CD8-positive, alpha-beta memory T cell (primary cell): ENCODE measurements at regions not wholly inside any gene's neighbourhood (a gene's known extent, or its start where the extent isn't known, plus 50 kb on each side); places are given as distances from the start of the nearest gene placed in this dataset.
"Not testable (repeated sequence)": the region's sequence is repeated elsewhere in the genome, so short reads cannot be mapped to it uniquely, and the experiment has no call there.

Source experiments
- CTCF ChIA-PET: fragments of 350-600 bp; sonication (Branson Sonifier 250); formaldehyde crosslinking; loops from one replicate; lab custom pipeline; 2021; ENCODE audit warnings: antibody characterized with exemption; lab: Charles Lee
- POLR2A ChIA-PET: fragments of 350-600 bp; sonication (Branson Sonifier 250); formaldehyde crosslinking; loops from one replicate; lab custom pipeline; 2021; ENCODE audit warnings: antibody characterized with exemption; lab: Charles Lee
- DNase-seq, 5 donors: peaks; one replicate each; pipeline versions ENCODE4 v3.0.0 to v3.0.0-alpha.2; 2020 to 2022; ENCODE audit warnings: mixed read lengths in 1 of 5
- H3K27ac ChIP-seq: one replicate; pipeline ENCODE4 v1.7.0; 2013; ENCODE audit warnings: low read depth, mild to moderate bottlenecking, low read length, moderate library complexity
- H3K27me3 ChIP-seq: 2 replicates; pipeline ENCODE4 v1.7.0; 2013; ENCODE audit warnings: low read length, mild to moderate bottlenecking; ENCODE audit not compliant: insufficient read depth, poor library complexity, severe bottlenecking
- H3K36me3 ChIP-seq: 2 replicates; pipeline ENCODE4 v1.7.0; 2013; ENCODE audit warnings: mild to moderate bottlenecking, low read length, moderate library complexity; ENCODE audit not compliant: insufficient read depth
- H3K4me1 ChIP-seq: 2 replicates; pipeline ENCODE4 v1.7.0; 2013; ENCODE audit warnings: mild to moderate bottlenecking, low read length, moderate library complexity; ENCODE audit not compliant: insufficient read depth
- H3K4me3 ChIP-seq: 2 replicates; pipeline ENCODE4 v1.7.0; 2013; ENCODE audit warnings: mild to moderate bottlenecking, low read length
- H3K9me3 ChIP-seq: 2 replicates; pipeline ENCODE4 v1.7.0; 2013; ENCODE audit warnings: mild to moderate bottlenecking, low read length
- H3K27ac Mint-ChIP-seq, 8 donors: one replicate each; pipeline ENCODE4 v1.8.0; 2020 to 2021; ENCODE audit warnings: mixed read lengths in 8 of 8, mild to moderate bottlenecking in 6 of 8, inconsistent platforms in 3 of 8, moderate library complexity in 3 of 8
- H3K27me3 Mint-ChIP-seq, 2 donors: one replicate each; pipeline ENCODE4 v1.8.0; 2020 to 2021; ENCODE audit warnings: mixed read lengths in 2 of 2, mild to moderate bottlenecking in 1 of 2, moderate library complexity in 1 of 2
- H3K36me3 Mint-ChIP-seq, 3 donors: one replicate each; pipeline ENCODE4 v1.8.0; 2020 to 2021; ENCODE audit warnings: mixed read lengths in 3 of 3, inconsistent platforms in 1 of 3, mild to moderate bottlenecking in 1 of 3
- H3K4me1 Mint-ChIP-seq, 3 donors: one replicate each; pipeline ENCODE4 v1.8.0; 2020 to 2021; ENCODE audit warnings: mixed read lengths in 3 of 3, inconsistent platforms in 1 of 3, mild to moderate bottlenecking in 1 of 3
- H3K4me3 Mint-ChIP-seq, 7 donors: one replicate each; pipeline ENCODE4 v1.8.0; 2020 to 2021; ENCODE audit warnings: mixed read lengths in 7 of 7, mild to moderate bottlenecking in 6 of 7, moderate library complexity in 4 of 7, inconsistent platforms in 2 of 7
- H3K9me3 Mint-ChIP-seq, 5 donors: one replicate each; pipeline ENCODE4 v1.8.0; 2020 to 2022; ENCODE audit warnings: mixed read lengths in 5 of 5, mild to moderate bottlenecking in 3 of 5, moderate library complexity in 2 of 5, inconsistent platforms in 1 of 5

DNA sequence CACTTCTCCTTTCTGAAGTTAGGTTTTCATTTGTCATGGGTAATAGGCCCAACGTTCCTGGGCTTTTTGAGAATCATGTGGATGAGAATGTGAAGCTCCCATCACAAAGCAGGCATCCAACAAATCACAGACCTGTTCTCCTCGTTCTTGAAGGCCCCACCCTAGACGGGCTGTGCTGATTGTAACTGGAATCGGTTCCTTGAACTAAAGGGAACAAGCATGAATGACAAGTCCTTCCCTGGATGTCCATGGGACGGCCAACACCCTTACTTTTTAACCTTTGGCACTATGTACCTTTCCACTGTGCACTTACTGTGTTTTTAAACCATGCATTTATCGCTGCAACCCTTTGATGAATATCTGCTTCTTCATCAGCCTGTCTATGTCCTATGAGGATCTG lies 438.2 kb downstream of the CD83 start:
- Mint-ChIP-seq H3K27ac (no peak overlapping the region), H3K36me3 (no peaks in the 10 kb centered on the region), H3K4me3 (no peak overlapping the region), H3K27me3 (peaks cover 0 to 7% of the 10 kb centered on the region in 2 donors), H3K9me3 (peaks cover 0 to 1% (median 0%) of the 10 kb centered on the region in 5 donors), H3K4me1 (no peaks in the 10 kb centered on the region)
- Histone ChIP-seq H3K27me3 (no peaks in the 10 kb centered on the region), H3K4me1 (no peaks in the 10 kb centered on the region), H3K4me3 (no peak overlapping the region), H3K36me3 (no peaks in the 10 kb centered on the region), H3K27ac (no peak overlapping the region), H3K9me3 (no peaks in the 10 kb centered on the region)
- ChIA-PET CTCF (no interaction called here), POLR2A (no interaction called here)
- DNase-seq, result no peak

DNA sequence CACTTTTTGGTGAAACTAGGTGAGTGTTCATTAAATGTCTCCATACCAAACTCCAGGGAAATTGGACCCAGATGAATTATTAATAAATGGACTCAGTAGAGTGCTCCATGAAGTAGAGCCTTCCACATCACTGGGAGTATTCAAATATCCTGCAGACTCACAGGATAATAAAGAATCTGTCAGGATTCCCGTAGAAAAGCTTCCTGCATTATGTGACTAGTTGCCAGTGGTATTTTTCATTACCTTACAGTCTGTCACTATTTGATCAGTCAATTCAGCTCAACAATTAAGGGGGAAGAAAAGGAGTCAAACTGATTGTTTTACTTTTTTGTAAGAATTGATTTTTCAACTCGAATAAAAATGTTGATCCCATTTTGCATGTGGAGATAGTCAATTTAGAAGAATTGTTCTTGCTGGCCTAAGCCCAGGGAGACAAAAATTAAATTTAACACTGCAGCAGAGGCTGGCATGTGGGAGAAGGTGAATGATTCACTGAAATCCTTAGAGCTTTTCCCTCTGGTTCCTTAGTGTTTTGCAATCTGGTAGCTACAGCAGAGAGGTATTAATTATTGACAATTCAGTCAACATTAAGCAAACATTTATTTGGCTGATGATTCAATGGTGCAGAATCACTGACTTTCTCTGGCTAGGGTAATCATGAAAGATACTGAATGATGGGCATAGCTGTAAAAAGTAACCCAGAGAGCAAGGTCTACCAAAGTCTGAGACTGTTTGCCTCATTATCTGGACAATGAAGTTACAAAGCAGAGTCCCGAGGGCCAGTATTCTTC lies 442.4 kb downstream of the CD83 start:
- H3K4me1 ChIP-seq, result no peaks in the 10 kb centered on the region
- H3K27ac Mint-ChIP-seq, result no peak overlapping the region
- no peak overlapping the region for H3K27ac ChIP-seq
- H3K4me3 ChIP-seq, result no peak overlapping the region
- H3K4me3 Mint-ChIP-seq, result no peak overlapping the region
- H3K9me3 ChIP-seq, result no peaks in the 10 kb centered on the region
- no peaks in the 10 kb centered on the region for H3K27me3 ChIP-seq
- DNase-seq, result no peak
- H3K4me1 Mint-ChIP-seq, result no peaks in the 10 kb centered on the region
- H3K27me3 Mint-ChIP-seq, result peaks cover 4 to 10% of the 10 kb centered on the region in 2 donors
- no peaks in the 10 kb centered on the region for H3K36me3 ChIP-seq
- ChIA-PET POLR2A (interaction anchor here (0.5 kb wide), 1 partner anchor 495 kb away, joined by 7 read pairs; no protein-coding TSS in a partner anchor), CTCF (no interaction called here)
- H3K9me3 Mint-ChIP-seq, result peaks cover 0 to 6% (median 3%) of the 10 kb centered on the region in 5 donors
- H3K36me3 Mint-ChIP-seq, result peaks cover 0 to 5% (median 0%) of the 10 kb centered on the region in 3 donors

DNA sequence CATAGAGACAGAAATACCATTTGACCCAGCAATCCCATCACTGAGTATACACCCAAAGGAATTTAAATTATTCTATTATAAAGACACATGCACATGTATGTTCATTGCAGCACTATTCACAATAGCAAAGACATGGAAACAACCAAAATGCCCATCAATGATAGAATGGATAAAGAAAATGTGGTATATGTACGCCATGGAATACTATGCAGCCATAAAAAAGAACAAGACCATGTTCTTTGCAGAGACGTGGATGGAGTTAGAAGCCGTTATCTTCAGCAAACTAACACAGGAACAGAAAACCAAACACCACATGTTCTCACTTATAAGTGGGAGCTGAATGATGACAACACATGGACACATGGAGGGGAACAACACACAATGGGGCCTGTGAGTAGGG lies 444.0 kb downstream of the CD83 start:
- CTCF ChIA-PET, H3K27me3 ChIP-seq, H3K4me3 Mint-ChIP-seq, H3K27ac ChIP-seq, H3K4me3 ChIP-seq, H3K27ac Mint-ChIP-seq, DNase-seq, H3K9me3 Mint-ChIP-seq, H3K4me1 ChIP-seq, H3K4me1 Mint-ChIP-seq, H3K36me3 Mint-ChIP-seq, POLR2A ChIA-PET, H3K9me3 ChIP-seq, H3K36me3 ChIP-seq: not testable (repeated sequence)
- H3K27me3 Mint-ChIP-seq, result peaks cover 4 to 10% of the 10 kb centered on the region in 2 donors

DNA sequence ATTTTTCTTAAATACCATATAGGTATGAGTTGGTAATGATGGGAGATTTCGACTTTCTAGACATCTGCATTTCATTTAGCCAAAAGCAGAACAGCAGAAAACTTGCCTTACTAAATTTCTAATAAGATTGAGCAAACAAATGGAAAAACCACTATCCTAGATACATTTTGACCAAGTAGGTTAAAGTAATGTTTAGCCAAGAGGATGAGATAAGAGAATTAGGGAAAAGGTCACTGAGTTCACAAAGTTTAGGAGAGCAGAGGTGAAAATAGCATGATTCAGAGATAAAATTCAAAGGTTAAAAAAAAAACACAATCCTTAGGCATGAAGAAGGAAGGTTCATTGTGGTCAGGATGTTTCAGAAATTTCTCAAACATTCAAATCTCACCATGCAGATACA lies 450.3 kb downstream of the CD83 start:
- no peak overlapping the region for H3K27ac Mint-ChIP-seq
- Histone ChIP-seq H3K4me3 (no peak overlapping the region), H3K36me3 (no peaks in the 10 kb centered on the region), H3K9me3 (no peaks in the 10 kb centered on the region), H3K27ac (no peak overlapping the region), H3K4me1 (no peaks in the 10 kb centered on the region), H3K27me3 (no peaks in the 10 kb centered on the region)
- peaks cover 5 to 10% of the 10 kb centered on the region in 2 donors for H3K27me3 Mint-ChIP-seq
- CTCF ChIA-PET, result no interaction called here
- peaks cover 0 to 10% (median 3%) of the 10 kb centered on the region in 3 donors for H3K36me3 Mint-ChIP-seq
- POLR2A ChIA-PET, result no interaction called here
- no peaks in the 10 kb centered on the region for H3K4me1 Mint-ChIP-seq
- no peak for DNase-seq
- no peak overlapping the region for H3K4me3 Mint-ChIP-seq
- H3K9me3 Mint-ChIP-seq, result no peaks in the 10 kb centered on the region

DNA sequence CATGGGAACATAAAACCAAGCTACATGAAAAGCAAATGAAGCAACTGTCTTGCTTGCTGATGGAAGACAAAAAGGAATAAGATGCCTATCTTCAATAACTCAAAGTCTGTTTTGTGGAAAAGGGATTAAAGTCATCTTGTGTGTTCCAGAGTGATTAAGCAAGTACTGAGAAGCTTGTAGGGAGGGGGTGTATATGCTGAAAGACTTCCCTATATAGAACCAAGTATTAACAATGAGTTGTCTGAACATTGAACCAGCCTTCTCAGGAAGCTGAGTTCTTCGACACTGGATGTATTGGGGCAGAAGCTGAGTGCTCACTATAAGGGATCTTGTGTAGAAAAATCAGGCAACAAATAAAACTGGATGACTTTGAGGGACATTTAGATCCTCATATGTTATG lies 451.8 kb downstream of the CD83 start:
- Mint-ChIP-seq H3K27ac (no peak overlapping the region), H3K4me3 (no peak overlapping the region), H3K4me1 (no peaks in the 10 kb centered on the region), H3K9me3 (no peaks in the 10 kb centered on the region), H3K27me3 (peaks cover 3 to 10% of the 10 kb centered on the region in 2 donors), H3K36me3 (peaks cover 0 to 5% (median 3%) of the 10 kb centered on the region in 3 donors)
- Histone ChIP-seq H3K27ac (no peak overlapping the region), H3K4me3 (no peak overlapping the region), H3K4me1 (no peaks in the 10 kb centered on the region), H3K9me3 (no peaks in the 10 kb centered on the region), H3K36me3 (no peaks in the 10 kb centered on the region), H3K27me3 (no peaks in the 10 kb centered on the region)
- CTCF ChIA-PET, result no interaction called here
- POLR2A ChIA-PET, result no interaction called here
- DNase-seq, result no peak

DNA sequence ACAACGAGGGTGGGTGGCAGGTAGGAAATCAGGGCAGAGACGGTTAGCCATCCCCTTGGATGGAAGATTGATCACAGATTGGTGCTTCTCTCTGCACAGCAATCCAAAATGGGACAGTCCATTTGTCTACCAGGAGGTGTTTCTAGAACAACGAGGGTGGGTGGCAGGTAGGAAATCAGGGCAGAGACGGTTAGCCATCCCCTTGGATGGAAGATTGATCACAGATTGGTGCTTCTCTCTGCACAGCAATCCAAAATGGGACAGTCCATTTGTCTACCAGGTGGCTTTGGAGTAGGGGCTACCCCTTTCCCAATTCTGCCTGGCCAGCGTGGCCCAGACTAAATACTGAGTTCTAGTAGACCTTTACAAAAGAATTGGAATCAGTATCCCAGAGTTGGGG lies 452.3 kb downstream of the CD83 start:
- H3K9me3 ChIP-seq, H3K27ac ChIP-seq, H3K27me3 Mint-ChIP-seq, POLR2A ChIA-PET, H3K27me3 ChIP-seq, H3K9me3 Mint-ChIP-seq, H3K27ac Mint-ChIP-seq, H3K4me3 Mint-ChIP-seq, H3K4me1 ChIP-seq, DNase-seq, H3K36me3 Mint-ChIP-seq, H3K36me3 ChIP-seq, H3K4me3 ChIP-seq, H3K4me1 Mint-ChIP-seq, CTCF ChIA-PET: not testable (repeated sequence)

DNA sequence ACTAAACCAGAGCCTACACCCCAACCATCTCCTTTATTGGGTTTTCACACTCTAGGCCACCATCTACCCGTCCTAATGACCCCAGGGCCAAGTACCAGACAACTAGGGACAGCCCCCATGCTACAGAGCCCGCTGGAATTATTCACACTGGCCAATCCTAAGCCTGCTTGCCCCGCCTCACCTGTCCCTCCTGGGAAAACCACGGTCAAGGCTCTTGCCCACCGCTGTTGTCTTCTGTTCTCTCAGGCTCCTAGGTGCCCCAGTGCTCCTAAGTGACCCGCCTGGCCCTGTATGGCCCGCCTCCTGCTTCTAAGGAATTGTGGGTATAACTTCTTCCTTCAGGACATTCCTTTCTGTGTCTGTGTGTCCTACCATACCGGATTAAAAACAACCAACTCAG lies 453.4 kb downstream of the CD83 start:
- Histone ChIP-seq H3K9me3 (no peaks in the 10 kb centered on the region), H3K27me3 (no peaks in the 10 kb centered on the region), H3K4me1 (no peaks in the 10 kb centered on the region), H3K4me3 (no peak overlapping the region), H3K27ac (no peak overlapping the region), H3K36me3 (no peaks in the 10 kb centered on the region)
- CTCF ChIA-PET, result no interaction called here
- H3K27me3 Mint-ChIP-seq, result peaks cover 0 to 10% of the 10 kb centered on the region in 2 donors
- DNase-seq, result no peak
- no peaks in the 10 kb centered on the region for H3K9me3 Mint-ChIP-seq
- POLR2A ChIA-PET, result no interaction called here
- peaks cover 0 to 5% (median 3%) of the 10 kb centered on the region in 3 donors for H3K36me3 Mint-ChIP-seq
- no peak overlapping the region for H3K4me3 Mint-ChIP-seq
- peak overlapping the region in 1 of 8 donors; percentile 44 for H3K27ac Mint-ChIP-seq
- H3K4me1 Mint-ChIP-seq, result no peaks in the 10 kb centered on the region

DNA sequence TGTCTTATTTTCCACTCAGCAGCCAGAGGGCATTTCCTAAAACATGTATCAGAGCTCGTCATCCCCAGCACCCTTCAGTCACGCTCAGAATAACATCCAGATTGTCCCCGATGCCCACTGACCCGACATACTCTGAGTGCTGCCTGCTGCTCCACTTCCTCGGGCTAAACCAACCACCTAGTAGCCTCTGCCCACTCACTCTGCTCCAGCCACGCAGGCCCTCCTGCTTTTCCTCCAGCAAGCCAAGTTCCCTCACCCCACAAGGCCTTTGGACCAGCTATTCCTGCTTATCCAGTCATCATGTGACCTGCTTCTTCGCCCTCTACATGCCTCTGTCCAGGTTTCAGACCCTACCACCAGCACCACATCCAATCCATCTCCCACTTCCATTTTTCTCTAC lies 454.2 kb downstream of the CD83 start:
- CTCF ChIA-PET, result no interaction called here
- Histone ChIP-seq H3K9me3 (no peaks in the 10 kb centered on the region), H3K4me3 (no peak overlapping the region), H3K27me3 (no peaks in the 10 kb centered on the region), H3K36me3 (no peaks in the 10 kb centered on the region), H3K27ac (no peak overlapping the region), H3K4me1 (no peaks in the 10 kb centered on the region)
- Mint-ChIP-seq H3K4me3 (no peak overlapping the region), H3K9me3 (no peaks in the 10 kb centered on the region), H3K27me3 (peaks cover 0 to 10% of the 10 kb centered on the region in 2 donors), H3K4me1 (no peaks in the 10 kb centered on the region), H3K27ac (no peak overlapping the region), H3K36me3 (peaks cover 0 to 5% (median 3%) of the 10 kb centered on the region in 3 donors)
- no peak for DNase-seq
- POLR2A ChIA-PET, result no interaction called here
